Right atrium auricular region (tissue), 2 donors: ENCODE measurements at regions not wholly inside any gene's neighbourhood (a gene's known extent, or its start where the extent isn't known, plus 50 kb on each side); places are given as distances from the start of the nearest gene placed in this dataset.
"Not testable (repeated sequence)": the region's sequence is repeated elsewhere in the genome, so short reads cannot be mapped to it uniquely, and the experiment has no call there.

Experiments used
- DNase-seq: peaks from one replicate; pipeline ENCODE4 v3.0.0-alpha.2; 2019; ENCODE audit warnings: low spot score
- H3K27ac ChIP-seq, 2 donors: fragments of 200-600 bp; sonication (generic); 1 replicate in 1 of 2; 2 replicates in 1 of 2; pipeline ENCODE4 v1.5.1; 2016 to 2019
- H3K27me3 ChIP-seq, 2 donors: fragments of 200-600 bp; sonication (generic); one replicate each; pipeline versions ENCODE4 v1.5.1 to v1.6.0; 2017 to 2019
- H3K36me3 ChIP-seq: fragments of 200-600 bp; sonication (generic); one replicate; pipeline ENCODE4 v1.5.1; 2016
- H3K4me1 ChIP-seq, 2 donors: fragments of 200-600 bp; sonication (generic); one replicate each; pipeline versions ENCODE4 v1.5.1 to v1.6.0; 2017 to 2019
- H3K4me3 ChIP-seq, 2 donors: fragments of 200-600 bp; sonication (generic); 1 replicate in 1 of 2; 2 replicates in 1 of 2; pipeline ENCODE4 v1.5.1; 2017 to 2019; ENCODE audit warnings: mild to moderate bottlenecking in 1 of 2, moderate library complexity in 1 of 2
- H3K9me3 ChIP-seq, 2 donors: fragments of 200-600 bp; sonication (generic); one replicate each; pipeline ENCODE4 v1.5.1; 2019
- CTCF ChIP-seq, 2 donors: fragments of 200-600 bp; sonication (generic); IDR thresholded peaks; one replicate each; pipeline ENCODE4 v1.5.1; 2019; ENCODE audit warnings: antibody characterized with exemption in 2 of 2

GRCh38 chr1:95905818-95906395, 671.9 kb downstream of the RWDD3 start:
- Histone ChIP-seq H3K4me3 (no peak overlapping the region), H3K27ac (no peak overlapping the region), H3K9me3 (no peaks in the 10 kb centered on the region), H3K27me3 (no peaks in the 10 kb centered on the region), H3K36me3 (no peaks in the 10 kb centered on the region), H3K4me1 (no peaks in the 10 kb centered on the region)
- no peak for TF ChIP-seq CTCF (IDR thresholded peaks at IDR 0.05)
- DNase-seq = no peak

GRCh38 chr1:95911739-95912138, 677.7 kb downstream of the RWDD3 start:
- not testable (repeated sequence) for DNase-seq, H3K36me3 ChIP-seq, H3K27me3 ChIP-seq, H3K4me3 ChIP-seq, H3K27ac ChIP-seq, H3K4me1 ChIP-seq
- H3K9me3 ChIP-seq = peaks cover 0 to 21% of the 10 kb centered on the region in 2 donors

GRCh38 chr1:95916616-95917015, 682.6 kb downstream of the RWDD3 start:
- TF ChIP-seq CTCF (IDR thresholded peaks at IDR 0.05) = no peak
- Histone ChIP-seq H3K27me3 (no peaks in the 10 kb centered on the region), H3K9me3 (peaks cover 0 to 17% of the 10 kb centered on the region in 2 donors), H3K4me1 (no peaks in the 10 kb centered on the region), H3K27ac (no peak overlapping the region), H3K4me3 (no peak overlapping the region), H3K36me3 (no peaks in the 10 kb centered on the region)
- DNase-seq = no peak

GRCh38 chr1:95924684-95925083, 690.7 kb downstream of the RWDD3 start:
- Histone ChIP-seq H3K4me3 (no peak overlapping the region), H3K9me3 (no peaks in the 10 kb centered on the region), H3K27ac (no peak overlapping the region), H3K36me3 (no peaks in the 10 kb centered on the region), H3K4me1 (no peaks in the 10 kb centered on the region), H3K27me3 (no peaks in the 10 kb centered on the region)
- no peak for DNase-seq
- TF ChIP-seq CTCF (IDR thresholded peaks at IDR 0.05) = no peak

GRCh38 chr1:95926331-95926730, 692.3 kb downstream of the RWDD3 start:
- DNase-seq = no peak
- no peak overlapping the region for H3K27ac ChIP-seq

GRCh38 chr1:95927061-95927460, 693.1 kb downstream of the RWDD3 start:
- Histone ChIP-seq H3K27ac (no peak overlapping the region), H3K4me1 (no peaks in the 10 kb centered on the region), H3K36me3 (no peaks in the 10 kb centered on the region), H3K27me3 (no peaks in the 10 kb centered on the region), H3K9me3 (no peaks in the 10 kb centered on the region), H3K4me3 (no peak overlapping the region)
- no peak for DNase-seq
- TF ChIP-seq CTCF (IDR thresholded peaks at IDR 0.05) = no peak

More at GRCh38 chr1:95926331-95926730, 692.3 kb downstream of the RWDD3 start:
- Histone ChIP-seq H3K36me3 (no peaks in the 10 kb centered on the region), H3K4me1 (no peaks in the 10 kb centered on the region), H3K27me3 (no peaks in the 10 kb centered on the region), H3K9me3 (no peaks in the 10 kb centered on the region), H3K4me3 (no peak overlapping the region)
- TF ChIP-seq CTCF (IDR thresholded peaks at IDR 0.05) = no peak
